Liver (tissue), 3 donors: ENCODE measurements at regions not wholly inside any gene's neighbourhood (a gene's known extent, or its start where the extent isn't known, plus 50 kb on each side); places are given as distances from the start of the nearest gene placed in this dataset.

Experiments used
- CTCF ChIP-seq: fragments of 150-350 bp; IDR thresholded peaks from 2 replicates; pipeline ENCODE4 v1.5.1; 2017; ENCODE audit warnings: improper control_type of control experiment, low read depth, low read length; ENCODE audit not compliant: missing input control
- RAD21 ChIP-seq, 2 donors: IDR thresholded peaks; 2 replicates each; pipeline ENCODE4 v1.6.1; 2016; ENCODE audit warnings: antibody characterized with exemption in 2 of 2, mild to moderate bottlenecking in 2 of 2
- donor health status: healthy.
- donor health status: healthy.

GRCh38 chr4:60173718-60174117 is 1026.4 kb upstream of the ADGRL3 start:
- no peak for TF ChIP-seq RAD21 (IDR thresholded peaks at IDR 0.05)
- TF ChIP-seq CTCF: no peak
